ENCODE measurements at regions not wholly inside any gene's neighbourhood (a gene's known extent, or its start where the extent isn't known, plus 50 kb on each side); places are given as distances from the start of the nearest gene placed in this dataset.
"Not testable (repeated sequence)": the region's sequence is repeated elsewhere in the genome, so short reads cannot be mapped to it uniquely, and the experiment has no call there.

DNA sequence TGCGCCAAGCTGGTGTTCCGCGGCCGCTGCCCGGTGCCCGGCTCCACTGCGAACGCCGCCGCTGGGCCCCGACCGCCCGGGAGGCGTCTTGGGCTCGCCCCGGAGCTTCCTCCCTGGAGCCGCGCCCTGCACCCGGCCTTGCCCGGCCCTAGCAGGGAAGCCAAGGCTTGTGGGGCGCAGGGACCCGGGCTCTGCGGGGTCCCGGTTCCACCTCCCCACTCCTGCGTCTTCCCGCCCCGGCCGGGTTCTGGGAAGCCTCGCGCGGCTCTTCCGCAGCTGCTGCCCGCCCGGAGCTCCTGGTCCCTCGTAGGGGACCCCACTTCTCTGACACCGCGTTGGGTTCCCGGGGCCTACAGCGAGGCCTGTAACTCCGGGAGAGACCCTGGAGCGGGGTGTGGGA, 149.8 kb downstream of the OR4F15 start:
- not testable (repeated sequence) for ATAC-seq (ENCODE audit: low read depth in 2 of 2); H3K27ac Mint-ChIP-seq; H3K9me3 Mint-ChIP-seq; H3K4me1 Mint-ChIP-seq; DNase-seq; H3K27me3 Mint-ChIP-seq; H3K36me3 Mint-ChIP-seq
- peak overlapping the region in 1 of 8 donors; percentile 51 for H3K4me3 Mint-ChIP-seq

DNA sequence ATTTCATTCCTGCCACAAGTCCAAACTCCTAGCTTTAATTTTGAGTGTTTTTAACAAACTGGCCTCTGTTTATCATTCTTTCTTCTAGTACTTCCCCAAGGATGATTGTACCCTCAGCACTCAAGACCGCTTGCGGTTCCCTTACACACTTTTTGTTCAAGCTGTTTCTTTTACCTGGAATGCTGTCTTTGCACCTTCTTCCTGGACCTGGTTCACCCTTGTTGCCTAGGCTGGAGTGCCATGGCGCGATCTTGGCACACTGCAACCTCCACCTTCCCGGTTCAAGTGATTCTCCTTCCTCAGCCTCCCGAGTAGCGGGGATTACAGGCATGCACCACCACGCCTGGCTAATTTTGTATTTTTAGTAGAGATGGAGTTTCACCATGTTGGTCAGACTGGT, 151.7 kb downstream of the OR4F15 start:
- ATAC-seq (ENCODE audit: low read depth in 2 of 2); H3K4me1 Mint-ChIP-seq; H3K36me3 Mint-ChIP-seq; H3K27me3 Mint-ChIP-seq; DNase-seq; H3K4me3 Mint-ChIP-seq; H3K27ac Mint-ChIP-seq; H3K9me3 Mint-ChIP-seq: not testable (repeated sequence)

DNA sequence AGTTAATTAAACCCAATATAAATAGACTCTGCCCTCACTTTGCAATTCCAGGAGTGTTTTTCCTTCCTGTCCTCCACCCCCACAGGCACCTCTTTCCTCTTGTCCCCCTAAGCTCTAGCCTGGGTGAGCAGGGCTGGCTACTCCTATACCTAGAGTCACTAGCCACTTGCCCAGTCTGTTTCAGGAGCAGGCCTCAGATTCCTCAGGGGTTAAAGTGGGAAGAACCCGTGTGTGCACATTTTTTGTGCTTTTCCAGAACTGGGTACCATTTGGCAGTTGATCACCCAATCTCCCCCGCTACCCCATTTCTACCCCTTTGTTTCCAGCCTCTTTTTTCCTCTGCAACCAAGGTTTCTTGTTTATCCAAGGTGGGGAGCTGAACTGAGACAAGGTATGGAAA, 153.4 kb downstream of the OR4F15 start:
- H3K9me3 Mint-ChIP-seq; DNase-seq; H3K27me3 Mint-ChIP-seq; H3K36me3 Mint-ChIP-seq; ATAC-seq (ENCODE audit: low read depth in 2 of 2); H3K4me1 Mint-ChIP-seq; H3K27ac Mint-ChIP-seq: not testable (repeated sequence)
- peak overlapping the region in 1 of 8 donors; percentile 40 for H3K4me3 Mint-ChIP-seq

DNA sequence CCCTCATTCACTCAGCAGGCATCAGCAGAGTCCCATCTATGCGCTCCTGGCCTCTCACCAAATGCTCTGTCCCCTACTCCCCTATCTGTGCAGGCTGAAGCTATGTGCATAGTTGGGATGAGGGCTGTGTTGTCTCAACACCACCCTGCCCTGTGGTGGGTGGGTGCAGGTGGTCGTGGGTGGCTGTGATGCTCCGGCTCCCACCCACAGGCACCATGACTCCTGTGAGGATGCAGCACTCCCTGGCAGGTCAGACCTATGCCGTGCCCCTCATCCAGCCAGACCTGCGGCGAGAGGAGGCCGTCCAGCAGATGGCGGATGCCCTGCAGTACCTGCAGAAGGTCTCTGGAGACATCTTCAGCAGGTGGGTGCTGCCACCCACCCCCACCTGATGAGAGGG, 153.9 kb downstream of the OR4F15 start:
- not testable (repeated sequence) for H3K4me1 Mint-ChIP-seq; DNase-seq; ATAC-seq (ENCODE audit: low read depth in 2 of 2); H3K9me3 Mint-ChIP-seq; H3K36me3 Mint-ChIP-seq; H3K27ac Mint-ChIP-seq; H3K27me3 Mint-ChIP-seq
- peak overlapping the region in 1 of 8 donors; percentile 74 for H3K4me3 Mint-ChIP-seq

DNA sequence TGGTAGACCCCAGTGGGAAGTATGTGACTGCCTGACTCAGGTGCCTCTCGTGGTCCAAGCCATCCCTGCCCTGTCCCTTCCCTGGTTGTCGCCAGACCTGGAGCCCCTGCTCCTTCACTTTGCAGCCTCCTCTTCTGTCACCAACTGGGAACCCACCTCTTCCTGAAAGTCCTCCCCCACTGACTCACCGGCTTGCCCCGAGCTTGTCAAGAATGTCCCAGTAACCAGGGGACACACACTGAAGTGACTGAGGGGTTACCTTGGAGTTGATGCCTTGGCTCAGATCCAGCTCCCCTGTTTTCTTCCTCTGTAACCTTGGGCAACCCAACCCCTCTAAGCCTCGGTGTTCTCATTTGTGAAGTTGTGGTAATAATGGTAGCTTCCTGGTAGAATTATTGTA, 155.4 kb downstream of the OR4F15 start:
- not testable (repeated sequence) for H3K27me3 Mint-ChIP-seq; DNase-seq; H3K4me1 Mint-ChIP-seq; ATAC-seq (ENCODE audit: low read depth in 2 of 2); H3K36me3 Mint-ChIP-seq; H3K9me3 Mint-ChIP-seq; H3K4me3 Mint-ChIP-seq; H3K27ac Mint-ChIP-seq

DNA sequence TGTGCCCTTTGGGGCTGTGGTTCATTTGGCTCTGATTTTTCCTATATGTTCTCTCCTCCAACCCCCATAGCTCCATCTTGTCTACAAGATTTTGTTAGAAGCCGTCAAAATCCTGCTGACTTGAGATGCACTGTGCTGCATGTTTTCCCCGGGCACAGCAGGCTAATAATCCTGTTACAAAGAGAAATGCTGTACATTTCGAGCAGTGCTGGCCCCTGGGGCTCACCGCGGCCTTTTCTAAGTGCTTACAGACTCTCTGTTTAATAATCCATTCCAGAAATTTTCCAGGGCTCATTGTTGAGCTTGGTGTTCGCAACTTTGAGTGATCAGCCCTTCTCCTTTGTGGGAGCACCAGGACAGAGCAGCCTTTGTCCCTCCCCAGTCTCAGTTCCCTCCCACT, 158.6 kb downstream of the OR4F15 start:
- not testable (repeated sequence) for H3K27ac Mint-ChIP-seq; H3K27me3 Mint-ChIP-seq; H3K36me3 Mint-ChIP-seq; H3K4me3 Mint-ChIP-seq; H3K4me1 Mint-ChIP-seq; DNase-seq; H3K9me3 Mint-ChIP-seq; ATAC-seq (ENCODE audit: low read depth in 2 of 2)

DNA sequence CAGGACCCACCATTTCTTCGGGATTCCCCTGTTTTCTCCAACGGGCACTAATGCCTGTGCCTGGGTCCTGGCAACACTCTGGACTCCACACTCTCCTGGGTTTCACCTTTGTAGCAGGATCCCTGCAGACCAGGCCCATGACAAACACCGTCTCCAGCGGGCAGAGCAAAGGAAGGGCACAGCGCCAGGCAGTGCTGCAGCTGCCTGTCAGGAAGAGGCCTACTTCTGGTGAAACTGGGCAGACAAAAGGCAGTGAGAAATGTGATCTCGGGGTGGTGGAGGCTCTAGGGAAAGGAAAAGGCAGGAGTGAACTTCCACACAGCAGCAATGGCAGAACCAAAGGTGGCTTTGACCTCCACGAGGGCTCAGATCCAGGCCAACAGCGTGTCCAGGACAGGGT, 165.3 kb downstream of the OR4F15 start:
- H3K9me3 Mint-ChIP-seq; H3K4me1 Mint-ChIP-seq; DNase-seq; H3K27me3 Mint-ChIP-seq; H3K36me3 Mint-ChIP-seq; H3K27ac Mint-ChIP-seq; H3K4me3 Mint-ChIP-seq; ATAC-seq (ENCODE audit: low read depth in 2 of 2): not testable (repeated sequence)

DNA sequence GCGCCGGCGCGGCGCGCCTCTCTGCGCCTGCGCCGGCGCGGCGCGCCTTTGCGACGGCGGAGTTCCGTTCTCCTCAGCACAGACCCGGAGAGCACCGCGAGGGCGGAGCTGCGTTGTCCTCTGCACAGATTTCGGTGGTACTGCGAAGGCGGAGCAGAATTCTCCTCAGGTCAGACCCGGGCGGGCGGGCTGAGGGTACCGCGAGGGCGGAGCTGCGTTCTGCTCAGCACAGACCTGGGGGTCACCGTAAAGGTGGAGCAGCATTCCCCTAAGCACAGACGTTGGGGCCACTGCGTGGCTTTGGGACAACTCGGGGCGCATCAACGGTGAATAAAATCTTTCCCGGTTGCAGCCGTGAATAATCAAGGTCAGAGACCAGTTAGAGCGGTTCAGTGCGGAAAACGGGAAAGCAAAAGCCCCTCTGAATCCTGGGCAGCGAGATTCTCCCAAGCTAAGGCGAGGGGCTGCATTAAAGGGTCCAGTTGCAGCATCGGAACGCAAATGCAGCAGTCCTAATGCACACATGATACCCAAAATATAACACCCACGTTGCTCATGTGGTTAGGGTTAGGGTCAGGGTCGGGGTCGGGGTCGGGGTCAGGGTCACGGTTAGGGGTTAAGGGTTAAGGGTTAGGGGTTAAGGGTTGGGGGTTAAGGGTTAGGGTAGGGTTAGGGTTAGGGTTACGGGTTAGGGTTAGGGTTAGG, 168.4 kb downstream of the OR4F15 start:
- DNase-seq, H3K4me1 Mint-ChIP-seq, H3K27me3 Mint-ChIP-seq, H3K36me3 Mint-ChIP-seq, H3K9me3 Mint-ChIP-seq: not testable (repeated sequence)
- peak in 1 of 2 donors; percentile 27 for ATAC-seq (ENCODE audit: low read depth in 2 of 2)
- Mint-ChIP-seq H3K27ac (peak overlapping the region in 1 of 6 donors; percentile 69), H3K4me3 (peak overlapping the region in 1 of 8 donors; percentile 47)

Measured in naive B cell (primary cell).